Activated CD4-positive, alpha-beta memory T cell treated with anti-CD3 and anti-CD28 coated beads for 36 hours (primary cell): ENCODE measurements at regions not wholly inside any gene's neighbourhood (a gene's known extent, or its start where the extent isn't known, plus 50 kb on each side); places are given as distances from the start of the nearest gene placed in this dataset.

Experiments
- CTCF ChIA-PET: fragments of 350-600 bp; sonication (Branson Sonifier 250); formaldehyde crosslinking; loops from one replicate; lab custom pipeline; 2021; ENCODE audit warnings: antibody characterized with exemption, inconsistent platforms; lab: Charles Lee
- POLR2A ChIA-PET: fragments of 350-600 bp; sonication (Branson Sonifier 250); formaldehyde crosslinking; loops from one replicate; lab custom pipeline; 2021; ENCODE audit warnings: antibody characterized with exemption; lab: Charles Lee
- DNase-seq: peaks from one replicate; pipeline ENCODE4 v3.0.0-alpha.2; 2020
- H3K27ac Mint-ChIP-seq: one replicate; pipeline ENCODE4 v1.8.0; 2021; ENCODE audit warnings: mixed read lengths
- H3K27me3 Mint-ChIP-seq: one replicate; pipeline ENCODE4 v1.8.0; 2021; ENCODE audit warnings: mixed read lengths
- H3K36me3 Mint-ChIP-seq: one replicate; pipeline ENCODE4 v1.8.0; 2021; ENCODE audit warnings: mixed read lengths
- H3K4me1 Mint-ChIP-seq: one replicate; pipeline ENCODE4 v1.8.0; 2021; ENCODE audit warnings: low read depth, mixed read lengths
- H3K4me3 Mint-ChIP-seq: one replicate; pipeline ENCODE4 v1.8.0; 2021; ENCODE audit warnings: mild to moderate bottlenecking, mixed read lengths
- H3K9me3 Mint-ChIP-seq: one replicate; pipeline ENCODE4 v1.8.0; 2021; ENCODE audit warnings: mixed read lengths
- intact Hi-C: fragments of 100-400 bp; cut with micrococcal nuclease; formaldehyde crosslinking; loops from one replicate; pipeline ENCODE4 v1.15.1; 2023

DNA sequence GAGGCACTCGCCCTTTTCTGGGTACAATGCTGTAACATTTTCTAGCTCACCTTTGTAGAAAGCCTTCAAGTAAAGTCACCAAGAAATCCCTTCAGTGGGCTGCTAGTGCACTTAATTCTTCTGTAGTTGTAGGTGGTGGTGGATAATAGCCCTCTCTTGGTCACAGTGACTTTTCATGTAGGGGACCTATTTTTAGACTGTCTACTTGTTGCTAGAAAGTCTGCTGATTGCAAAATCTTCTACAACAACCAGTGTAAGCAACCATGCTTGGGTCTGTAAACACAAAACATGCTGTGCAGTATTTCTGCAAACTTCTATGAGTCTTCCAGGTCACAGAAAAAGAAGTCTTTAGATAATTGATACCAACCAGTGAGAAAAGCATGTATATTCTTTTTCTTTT, 55.6 kb downstream of the PBDC1 start:
- peaks cover 5% of the 10 kb centered on the region for H3K9me3 Mint-ChIP-seq
- no peaks in the 10 kb centered on the region for H3K27me3 Mint-ChIP-seq
- H3K36me3 Mint-ChIP-seq, result peaks cover 2% of the 10 kb centered on the region
- ChIA-PET POLR2A (no interaction called here), CTCF (no interaction called here)
- no peak for DNase-seq
- H3K27ac Mint-ChIP-seq, result no peak overlapping the region
- intact Hi-C loops, result no loop called here
- H3K4me1 Mint-ChIP-seq, result no peaks in the 10 kb centered on the region
- no peak overlapping the region for H3K4me3 Mint-ChIP-seq

DNA sequence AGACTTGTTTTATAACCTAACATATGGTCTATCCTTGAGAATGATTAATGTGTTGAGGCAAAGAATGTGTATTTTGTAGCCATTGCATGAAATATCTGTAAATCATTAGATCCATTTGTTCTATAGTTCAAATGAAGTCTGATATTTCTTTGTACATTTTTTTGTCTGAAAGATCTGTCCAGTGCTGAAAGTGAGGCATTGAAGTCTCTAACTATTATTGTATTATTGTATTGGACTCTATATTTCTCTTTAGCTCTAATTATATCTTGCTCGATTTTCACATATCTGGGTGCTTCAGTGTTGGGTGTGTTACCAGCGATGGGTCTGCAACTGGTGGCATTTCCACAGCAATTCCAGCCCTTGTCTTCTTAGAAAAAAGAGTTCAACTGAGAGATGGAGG, 76.0 kb downstream of the PBDC1 start:
- intact Hi-C loops, result no loop called here
- CTCF ChIA-PET, result no interaction called here
- POLR2A ChIA-PET, result no interaction called here
- no peak for DNase-seq
- Mint-ChIP-seq H3K27ac (no peak overlapping the region), H3K27me3 (no peaks in the 10 kb centered on the region), H3K4me1 (no peaks in the 10 kb centered on the region), H3K36me3 (no peaks in the 10 kb centered on the region), H3K9me3 (no peaks in the 10 kb centered on the region), H3K4me3 (no peak overlapping the region)

DNA sequence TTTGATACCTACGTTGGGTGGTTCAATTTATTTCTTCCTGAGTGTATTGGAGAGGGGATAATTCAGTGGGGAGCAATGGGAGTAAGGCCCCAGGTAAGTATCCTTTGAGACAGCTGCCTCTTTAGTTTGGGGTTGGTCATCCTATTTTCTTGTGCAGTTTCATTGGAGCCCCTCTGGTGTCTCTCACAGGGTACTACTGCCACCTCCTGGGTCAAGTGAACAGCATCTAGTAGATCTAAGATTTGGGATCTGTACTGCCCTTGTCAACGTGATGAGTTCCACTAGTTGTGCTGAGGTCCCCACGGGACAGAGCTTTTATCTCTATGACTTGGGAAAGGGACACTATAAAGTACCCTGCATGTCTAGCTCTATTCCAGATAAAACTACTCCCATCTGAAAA, 80.6 kb downstream of the PBDC1 start:
- CTCF ChIA-PET, result interaction anchor here (0.8 to 2.4 kb wide), 4 partner anchors 80 to 126 kb away, joined by 3 to 8 read pairs (median 5); partner anchors contain the start of gene PBDC1
- no peaks in the 10 kb centered on the region for H3K9me3 Mint-ChIP-seq
- no peak overlapping the region for H3K4me3 Mint-ChIP-seq
- H3K27ac Mint-ChIP-seq, result no peak overlapping the region
- no peaks in the 10 kb centered on the region for H3K27me3 Mint-ChIP-seq
- intact Hi-C loops, result loop anchor here (5.0 to 10.0 kb wide), 2 partner anchors 79 to 106 kb away; partner anchors contain the start of gene PBDC1
- no peaks in the 10 kb centered on the region for H3K36me3 Mint-ChIP-seq
- peak; percentile 42 for DNase-seq
- H3K4me1 Mint-ChIP-seq, result no peaks in the 10 kb centered on the region
- POLR2A ChIA-PET, result no interaction called here

DNA sequence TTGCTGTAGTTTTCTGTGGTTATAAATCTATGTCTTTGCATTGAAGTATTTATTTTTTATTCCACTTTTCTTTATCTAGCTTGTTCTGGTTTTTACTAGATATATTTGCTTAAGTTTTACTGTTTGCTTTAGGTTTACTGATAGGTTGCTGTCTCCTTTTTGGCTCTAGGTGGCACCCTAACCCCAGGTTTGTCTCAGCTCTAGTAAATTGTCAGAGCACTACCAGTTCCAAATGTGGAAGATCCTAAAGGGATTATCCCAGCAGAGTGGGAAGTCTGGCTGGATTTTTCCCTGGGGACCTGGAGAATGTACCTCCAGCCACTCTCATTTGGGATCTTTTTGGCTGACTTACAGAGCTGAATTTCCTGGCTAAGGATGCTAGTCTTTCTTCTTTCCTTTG, 106.1 kb downstream of the PBDC1 start:
- H3K4me1 Mint-ChIP-seq, result no peaks in the 10 kb centered on the region
- peak; percentile 43 for DNase-seq
- no peak overlapping the region for H3K27ac Mint-ChIP-seq
- H3K4me3 Mint-ChIP-seq, result no peak overlapping the region
- intact Hi-C loops, result loop anchor here (1.0 kb wide), 1 partner anchor 175 kb away; no protein-coding TSS in a partner anchor
- no peaks in the 10 kb centered on the region for H3K27me3 Mint-ChIP-seq
- ChIA-PET POLR2A (no interaction called here), CTCF (interaction anchor here (0.6 to 1.8 kb wide), 9 partner anchors 15 to 1258 kb away, joined by 3 to 56 read pairs (median 4); no protein-coding TSS in a partner anchor)
- H3K9me3 Mint-ChIP-seq, result no peaks in the 10 kb centered on the region
- H3K36me3 Mint-ChIP-seq, result no peaks in the 10 kb centered on the region
